PC-3 (cell line): ENCODE measurements at regions not wholly inside any gene's neighbourhood (a gene's known extent, or its start where the extent isn't known, plus 50 kb on each side); places are given as distances from the start of the nearest gene placed in this dataset.

ENCODE experiments used
- CTCF ChIP-seq: fragments of 300-600 bp; sonication (generic); conservative IDR thresholded peaks from 2 replicates; pipeline ENCODE4 v1.5.1; 2017; ENCODE audit warnings: antibody characterized with exemption, low read depth, mild to moderate bottlenecking, low read length
- EZH2 ChIP-seq: fragments of 300-600 bp; sonication (generic); IDR thresholded peaks from one replicate; pipeline ENCODE4 v1.6.1; 2017; ENCODE audit warnings: antibody characterized with exemption, mild to moderate bottlenecking, low read length; ENCODE audit not compliant: unreplicated experiment
- EZH2phosphoT487 ChIP-seq: fragments of 300-600 bp; sonication (generic); IDR thresholded peaks from 2 replicates; pipeline ENCODE4 v1.6.1; 2018; ENCODE audit warnings: mild to moderate bottlenecking, antibody characterized with exemption, low read length, borderline replicate concordance

DNA sequence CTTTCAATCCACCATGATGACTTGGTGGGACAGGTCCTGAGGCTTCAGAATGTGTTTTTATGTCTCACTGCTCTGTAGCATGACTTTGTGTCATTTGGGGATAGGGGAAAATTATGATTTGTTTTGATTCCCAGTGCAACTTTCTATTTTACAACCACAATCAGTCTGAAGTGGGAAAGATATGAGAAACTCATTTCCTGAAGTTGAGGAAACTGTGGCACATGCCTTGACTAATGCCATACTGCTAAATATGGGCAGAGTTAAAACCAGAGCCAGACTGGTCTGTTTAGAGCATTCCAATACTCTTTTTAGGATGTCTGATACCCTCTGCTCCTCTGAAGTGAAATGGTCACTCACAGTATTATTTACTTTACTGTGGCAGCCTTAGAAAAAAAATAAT is 307.7 kb downstream of the ADRA2A start:
- no peak for TF ChIP-seq CTCF
- TF ChIP-seq EZH2phosphoT487: no peak
- no peak for TF ChIP-seq EZH2
